Omental fat pad (tissue), 3 donors: ENCODE measurements at regions not wholly inside any gene's neighbourhood (a gene's known extent, or its start where the extent isn't known, plus 50 kb on each side); places are given as distances from the start of the nearest gene placed in this dataset.

Source experiments
- ATAC-seq: fragments of 150-250 bp; one replicate; pipeline ENCODE4 v1.9.1; 2016; ENCODE audit warnings: mild to moderate bottlenecking, moderate library complexity; ENCODE audit not compliant: low FRiP score
- DNase-seq: peaks from one replicate; pipeline ENCODE4 v3.0.0-alpha.2; 2019; ENCODE audit warnings: low spot score
- TF ChIP-seq, protein P1 (sequence below), 3 donors: fragments of 450-650 bp; IDR thresholded peaks; one replicate each; pipeline ENCODE4 v1.5.1; 2016 to 2017; ENCODE audit warnings: antibody characterized with exemption in 3 of 3, mild to moderate bottlenecking in 3 of 3, moderate library complexity in 2 of 3

DNA sequence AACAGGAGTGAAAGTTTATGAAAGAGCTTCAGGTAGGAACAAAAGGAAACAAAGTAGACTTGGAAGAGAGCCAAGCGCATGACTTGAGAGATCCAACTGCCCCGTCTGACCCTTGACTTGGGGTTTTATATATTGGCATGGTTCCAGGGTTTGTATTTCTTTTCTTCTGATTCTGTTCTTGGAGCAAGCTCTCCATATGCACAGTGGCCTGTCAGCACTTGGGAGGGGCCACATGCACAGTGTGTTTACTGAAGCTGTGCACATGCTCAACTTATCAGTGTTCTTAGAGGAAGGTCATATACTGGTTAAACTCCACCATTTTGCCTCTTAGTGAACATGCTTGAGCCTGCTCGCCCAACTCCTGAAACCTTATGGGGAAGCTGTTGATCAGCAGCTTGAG, 953.7 kb downstream of the TFAP2A start:
- ATAC-seq (no peak), DNase-seq (no peak)
- TF ChIP-seq, protein P1, sequence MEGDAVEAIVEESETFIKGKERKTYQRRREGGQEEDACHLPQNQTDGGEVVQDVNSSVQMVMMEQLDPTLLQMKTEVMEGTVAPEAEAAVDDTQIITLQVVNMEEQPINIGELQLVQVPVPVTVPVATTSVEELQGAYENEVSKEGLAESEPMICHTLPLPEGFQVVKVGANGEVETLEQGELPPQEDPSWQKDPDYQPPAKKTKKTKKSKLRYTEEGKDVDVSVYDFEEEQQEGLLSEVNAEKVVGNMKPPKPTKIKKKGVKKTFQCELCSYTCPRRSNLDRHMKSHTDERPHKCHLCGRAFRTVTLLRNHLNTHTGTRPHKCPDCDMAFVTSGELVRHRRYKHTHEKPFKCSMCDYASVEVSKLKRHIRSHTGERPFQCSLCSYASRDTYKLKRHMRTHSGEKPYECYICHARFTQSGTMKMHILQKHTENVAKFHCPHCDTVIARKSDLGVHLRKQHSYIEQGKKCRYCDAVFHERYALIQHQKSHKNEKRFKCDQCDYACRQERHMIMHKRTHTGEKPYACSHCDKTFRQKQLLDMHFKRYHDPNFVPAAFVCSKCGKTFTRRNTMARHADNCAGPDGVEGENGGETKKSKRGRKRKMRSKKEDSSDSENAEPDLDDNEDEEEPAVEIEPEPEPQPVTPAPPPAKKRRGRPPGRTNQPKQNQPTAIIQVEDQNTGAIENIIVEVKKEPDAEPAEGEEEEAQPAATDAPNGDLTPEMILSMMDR (IDR thresholded peaks at IDR 0.05) = no peak

GRCh38 chr6:9458424-9458823, 956.5 kb downstream of the TFAP2A start:
- TF ChIP-seq, protein P1 (IDR thresholded peaks at IDR 0.05) = no peak
- ATAC-seq = no peak

GRCh38 chr6:9455864-9456658, 958.8 kb downstream of the TFAP2A start:
- DNase-seq = no peak
- TF ChIP-seq, protein P1 (IDR thresholded peaks at IDR 0.05) = no peak
- ATAC-seq = no peak

More at GRCh38 chr6:9458424-9458823, 956.5 kb downstream of the TFAP2A start:
- no peak for DNase-seq

- no peak for DNase-seq
Measured at GRCh38 chr6:9439621-9440330, 975.1 kb downstream of the TFAP2A start.

GRCh38 chr6:9437836-9438235, 977.0 kb downstream of the TFAP2A start:
- TF ChIP-seq, protein P1 (IDR thresholded peaks at IDR 0.05) = no peak
- ATAC-seq = no peak
- DNase-seq = no peak

More at GRCh38 chr6:9439621-9440330, 975.1 kb downstream of the TFAP2A start:
- no peak for ATAC-seq
- TF ChIP-seq, protein P1 (IDR thresholded peaks at IDR 0.05) = no peak

DNA sequence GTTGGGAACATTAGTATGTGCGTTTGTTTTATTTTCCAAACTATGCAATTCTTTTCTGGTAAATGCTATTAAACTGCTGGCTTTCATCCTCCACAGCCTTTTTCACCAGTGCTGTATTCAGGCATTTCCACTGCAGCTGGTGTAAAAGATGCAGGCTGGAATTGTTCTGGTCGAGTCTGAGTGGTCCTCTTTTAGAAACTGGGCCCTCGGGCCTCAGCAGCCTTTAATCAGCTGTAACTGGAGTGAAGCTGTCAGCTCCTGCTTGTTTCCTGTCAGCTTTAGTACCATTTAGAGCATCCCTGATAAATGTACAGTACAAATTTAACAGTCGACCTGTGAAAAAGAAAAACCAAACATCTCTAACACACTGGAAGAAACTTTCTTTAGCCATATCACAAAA, 979.6 kb downstream of the TFAP2A start:
- ATAC-seq (no peak), DNase-seq (no peak)
- TF ChIP-seq, protein P1 (IDR thresholded peaks at IDR 0.05) = no peak
